BLaER1 (cell line): ENCODE measurements at regions not wholly inside any gene's neighbourhood (a gene's known extent, or its start where the extent isn't known, plus 50 kb on each side); places are given as distances from the start of the nearest gene placed in this dataset.
"Not testable (repeated sequence)": the region's sequence is repeated elsewhere in the genome, so short reads cannot be mapped to it uniquely, and the experiment has no call there.

Source experiments
- H3K27ac ChIP-seq: shearing (Covaris generic); formaldehyde crosslinking; 2 replicates; pipeline ENCODE4 v1.8.1; 2022
- H3K27me3 ChIP-seq: shearing (Covaris generic); formaldehyde crosslinking; 2 replicates; pipeline ENCODE4 v1.8.1; 2022
- H3K36me3 ChIP-seq: shearing (Covaris generic); formaldehyde crosslinking; 2 replicates; pipeline ENCODE4 v1.8.1; 2022
- H3K4me1 ChIP-seq: shearing (Covaris generic); formaldehyde crosslinking; 2 replicates; pipeline ENCODE4 v1.8.1; 2022
- H3K4me2 ChIP-seq: shearing (Covaris generic); formaldehyde crosslinking; 2 replicates; pipeline ENCODE4 v1.8.1; 2022
- H3K4me3 ChIP-seq: shearing (Covaris generic); formaldehyde crosslinking; 2 replicates; pipeline ENCODE4 v1.8.1; 2022
- H3K9ac ChIP-seq: shearing (Covaris generic); formaldehyde crosslinking; 2 replicates; pipeline ENCODE4 v1.8.1; 2022
- H3K9me3 ChIP-seq: shearing (Covaris generic); formaldehyde crosslinking; 2 replicates; pipeline ENCODE4 v1.8.1; 2022
- H4K20me1 ChIP-seq: shearing (Covaris generic); formaldehyde crosslinking; 2 replicates; pipeline ENCODE4 v1.8.1; 2022
- Cebpa-rat ChIP-seq: shearing (Covaris generic); IDR thresholded peaks from 2 replicates; pipeline ENCODE4 v1.8.1; 2022

GRCh38 chr2:158866082-158866481, 71.0 kb downstream of the DAPL1 start:
- not testable (repeated sequence) for H3K36me3 ChIP-seq, H3K9ac ChIP-seq, H3K4me2 ChIP-seq, H3K27ac ChIP-seq, H4K20me1 ChIP-seq, H3K4me1 ChIP-seq, H3K4me3 ChIP-seq, H3K27me3 ChIP-seq
- peaks cover 14% of the 10 kb centered on the region for H3K9me3 ChIP-seq

DNA sequence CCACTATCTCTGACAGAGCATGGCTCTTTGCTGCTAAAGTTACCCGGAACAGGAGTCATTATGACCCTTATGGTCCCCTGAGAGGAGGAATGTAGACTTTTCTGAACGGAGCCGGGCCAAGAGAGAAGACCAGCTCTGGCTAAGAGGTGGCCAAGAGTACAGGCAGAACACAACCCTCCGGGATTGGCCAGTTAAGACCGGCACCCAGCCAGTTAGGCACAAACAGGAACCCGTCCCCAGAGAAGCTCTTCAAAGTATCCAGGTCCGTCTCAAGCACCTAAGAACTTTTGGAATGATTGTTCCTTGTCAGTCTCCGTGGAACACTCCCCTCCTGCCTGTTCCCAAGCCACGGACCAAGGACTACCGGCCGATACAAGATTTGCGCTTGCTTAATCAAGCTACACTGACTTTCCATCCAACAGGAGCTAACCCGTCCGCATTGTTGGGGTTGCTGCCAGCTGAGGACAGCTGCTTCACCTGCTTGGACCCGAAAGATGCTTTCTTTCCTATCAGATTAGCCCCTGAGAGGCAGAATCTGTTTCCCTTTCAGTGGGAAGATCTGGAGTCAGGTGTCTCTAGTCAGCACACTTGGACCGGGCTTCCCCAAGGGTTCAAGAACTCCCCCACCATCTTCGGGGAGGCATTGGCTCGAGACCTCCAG, 72.5 kb downstream of the DAPL1 start:
- H3K27me3 ChIP-seq, H3K36me3 ChIP-seq, H3K4me2 ChIP-seq, H3K4me3 ChIP-seq, H3K27ac ChIP-seq, H3K4me1 ChIP-seq, H4K20me1 ChIP-seq, H3K9ac ChIP-seq: not testable (repeated sequence)
- H3K9me3 ChIP-seq = peaks cover 14% of the 10 kb centered on the region

- not testable (repeated sequence) for H3K27ac ChIP-seq, H3K9ac ChIP-seq, H4K20me1 ChIP-seq, H3K4me1 ChIP-seq, H3K36me3 ChIP-seq, H3K4me3 ChIP-seq, H3K4me2 ChIP-seq, H3K27me3 ChIP-seq
- H3K9me3 ChIP-seq = peaks cover 14% of the 10 kb centered on the region
Measured at GRCh38 chr2:158868386-158868785, 73.3 kb downstream of the DAPL1 start.

- H4K20me1 ChIP-seq, H3K27ac ChIP-seq, H3K9ac ChIP-seq, H3K4me2 ChIP-seq, H3K4me3 ChIP-seq, H3K27me3 ChIP-seq, H3K4me1 ChIP-seq, H3K36me3 ChIP-seq: not testable (repeated sequence)
- H3K9me3 ChIP-seq = peaks cover 13% of the 10 kb centered on the region
Measured at GRCh38 chr2:158869122-158869521, 74.0 kb downstream of the DAPL1 start.

GRCh38 chr2:158869609-158870008, 74.5 kb downstream of the DAPL1 start:
- H3K4me1 ChIP-seq, H3K9me3 ChIP-seq, H3K4me3 ChIP-seq, H3K27me3 ChIP-seq, H4K20me1 ChIP-seq, H3K4me2 ChIP-seq, H3K9ac ChIP-seq, H3K36me3 ChIP-seq, H3K27ac ChIP-seq: not testable (repeated sequence)

GRCh38 chr2:158878003-158878402, 82.9 kb downstream of the DAPL1 start:
- Histone ChIP-seq H3K4me1 (no peaks in the 10 kb centered on the region), H3K4me2 (no peak overlapping the region), H3K27ac (no peak overlapping the region), H3K9ac (no peak overlapping the region), H3K36me3 (no peaks in the 10 kb centered on the region), H4K20me1 (no peaks in the 10 kb centered on the region), H3K27me3 (no peaks in the 10 kb centered on the region), H3K9me3 (no peaks in the 10 kb centered on the region), H3K4me3 (no peak overlapping the region)
- TF ChIP-seq Cebpa-rat = no peak

DNA sequence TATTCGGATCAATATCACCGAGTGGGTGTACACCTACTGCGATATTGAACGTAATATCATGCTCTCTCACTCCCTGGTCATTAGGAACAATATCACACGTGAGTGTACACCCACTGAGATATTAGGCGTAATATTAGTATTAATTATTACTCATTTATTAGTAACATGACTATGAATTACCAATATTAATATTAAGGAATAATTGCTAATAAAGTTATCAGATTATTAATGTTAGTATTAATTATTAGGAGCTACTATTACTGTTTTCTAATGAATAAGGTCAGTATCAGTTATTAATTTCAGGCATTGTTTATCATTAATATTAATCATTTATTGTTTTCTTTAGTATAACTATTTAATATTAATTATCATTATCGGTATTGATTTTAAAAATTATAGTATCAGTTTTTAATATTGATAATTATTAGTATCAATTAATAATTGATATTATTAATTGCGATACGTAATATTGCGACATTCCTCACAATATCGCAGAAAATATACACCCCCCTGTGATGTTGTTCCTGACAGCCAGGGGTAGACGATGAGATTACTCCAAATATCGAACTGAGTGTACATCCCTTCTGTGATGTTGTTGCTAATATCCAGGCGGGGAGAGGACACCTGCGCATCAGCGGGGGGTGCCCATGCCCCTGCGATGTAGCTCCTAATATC, 84.2 kb downstream of the DAPL1 start:
- H3K9ac ChIP-seq = no peak overlapping the region
- H3K4me1 ChIP-seq = no peaks in the 10 kb centered on the region
- no peaks in the 10 kb centered on the region for H4K20me1 ChIP-seq
- H3K27me3 ChIP-seq = no peaks in the 10 kb centered on the region
- no peak overlapping the region for H3K4me2 ChIP-seq
- no peaks in the 10 kb centered on the region for H3K36me3 ChIP-seq
- TF ChIP-seq Cebpa-rat = peak; percentile 44; the same call in 1 of the 2 replicates
- no peak overlapping the region for H3K4me3 ChIP-seq
- H3K9me3 ChIP-seq = no peaks in the 10 kb centered on the region
- H3K27ac ChIP-seq = no peak overlapping the region

GRCh38 chr2:158882297-158882696, 86.1 kb upstream of the TANC1 start:
- no peak for TF ChIP-seq Cebpa-rat
- no peaks in the 10 kb centered on the region for H3K4me1 ChIP-seq
- H3K27ac ChIP-seq = no peak overlapping the region
- H3K9ac ChIP-seq = no peak overlapping the region
- no peaks in the 10 kb centered on the region for H3K27me3 ChIP-seq
- H3K4me3 ChIP-seq = no peak overlapping the region
- H3K36me3 ChIP-seq = no peaks in the 10 kb centered on the region
- H4K20me1 ChIP-seq = no peaks in the 10 kb centered on the region
- no peaks in the 10 kb centered on the region for H3K9me3 ChIP-seq
- H3K4me2 ChIP-seq = no peak overlapping the region

GRCh38 chr2:158884552-158884951, 83.9 kb upstream of the TANC1 start:
- H3K9me3 ChIP-seq, H3K4me3 ChIP-seq, H3K27ac ChIP-seq, H3K9ac ChIP-seq, H4K20me1 ChIP-seq, H3K36me3 ChIP-seq, H3K4me2 ChIP-seq, H3K27me3 ChIP-seq, H3K4me1 ChIP-seq: not testable (repeated sequence)

GRCh38 chr2:158885018-158885678, 83.3 kb upstream of the TANC1 start:
- H3K27ac ChIP-seq, H3K4me2 ChIP-seq, H3K9me3 ChIP-seq, H3K9ac ChIP-seq, H3K27me3 ChIP-seq, H3K4me3 ChIP-seq, H4K20me1 ChIP-seq, H3K36me3 ChIP-seq, H3K4me1 ChIP-seq: not testable (repeated sequence)

DNA sequence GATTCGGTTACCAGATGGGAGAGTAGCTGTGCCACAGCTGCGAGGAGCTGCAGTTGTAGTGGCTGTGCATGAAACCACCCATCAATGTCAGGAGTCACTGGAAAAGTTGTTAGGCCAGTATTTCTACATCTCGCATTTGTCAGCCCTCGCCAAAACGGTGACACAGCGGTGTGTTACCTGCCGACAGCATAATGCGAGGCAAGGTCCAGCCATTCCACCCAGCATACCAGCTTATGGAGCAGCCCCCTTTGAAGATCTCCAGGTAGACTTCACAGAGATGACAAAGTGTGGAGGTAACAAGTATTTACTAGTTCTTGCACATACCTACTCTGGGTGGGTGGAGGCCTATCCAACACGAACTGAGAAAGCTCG, 82.8 kb upstream of the TANC1 start:
- not testable (repeated sequence) for H4K20me1 ChIP-seq, H3K9me3 ChIP-seq, H3K27ac ChIP-seq, H3K4me3 ChIP-seq, H3K9ac ChIP-seq, H3K4me2 ChIP-seq, H3K27me3 ChIP-seq, H3K4me1 ChIP-seq, H3K36me3 ChIP-seq
